Neural progenitor cell (in vitro differentiated cells): ENCODE measurements at regions not wholly inside any gene's neighbourhood (a gene's known extent, or its start where the extent isn't known, plus 50 kb on each side); places are given as distances from the start of the nearest gene placed in this dataset.

ENCODE experiments used
- DNase-seq: peaks from one replicate; pipeline ENCODE4 v3.0.0-alpha.2; 2016; ENCODE audit warnings: low spot score
- H2AFZ ChIP-seq: fragments of 200-600 bp; sonication (generic); replicated peaks from 2 replicates; pipeline ENCODE4 v1.6.1; 2016; ENCODE audit warnings: antibody characterized with exemption
- H3F3A ChIP-seq: fragments of 200-600 bp; sonication (generic); 2 replicates; pipeline ENCODE4 v1.6.1; 2016; ENCODE audit warnings: antibody characterized with exemption, low read depth
- H3K27ac ChIP-seq: fragments of 200-600 bp; sonication (generic); 2 replicates; pipeline ENCODE4 v1.5.1; 2016; ENCODE audit warnings: mild to moderate bottlenecking
- H3K27me3 ChIP-seq: fragments of 200-600 bp; sonication (generic); 2 replicates; pipeline ENCODE4 v1.6.1; 2016; ENCODE audit warnings: mild to moderate bottlenecking, moderate library complexity
- H3K36me3 ChIP-seq: fragments of 200-600 bp; sonication (generic); 2 replicates; pipeline ENCODE4 v1.5.1; 2016
- H3K4me1 ChIP-seq: fragments of 200-600 bp; sonication (generic); 2 replicates; pipeline ENCODE4 v1.6.1; 2016; ENCODE audit warnings: mixed run types
- H3K4me2 ChIP-seq: fragments of 200-600 bp; sonication (generic); 2 replicates; pipeline ENCODE4 v1.6.1; 2016
- H3K4me3 ChIP-seq: fragments of 200-600 bp; sonication (generic); 2 replicates; pipeline ENCODE4 v1.5.1; 2016
- H3K79me2 ChIP-seq: fragments of 200-600 bp; sonication (generic); 2 replicates; pipeline ENCODE4 v1.6.1; 2016; ENCODE audit warnings: low read depth
- H3K9ac ChIP-seq: fragments of 200-600 bp; sonication (generic); 2 replicates; pipeline ENCODE4 v1.6.1; 2016
- H3K9me3 ChIP-seq: fragments of 200-600 bp; sonication (generic); 2 replicates; pipeline ENCODE4 v1.5.1; 2016; ENCODE audit warnings: low read depth
- H4K20me1 ChIP-seq: fragments of 200-600 bp; sonication (generic); 2 replicates; pipeline ENCODE4 v1.6.1; 2016; ENCODE audit warnings: low read depth
- H3K27ac Mint-ChIP-seq: 3 replicates; pipeline ENCODE4 v1.8.0; 2021; ENCODE audit warnings: mixed read lengths
- H3K27me3 Mint-ChIP-seq: 2 replicates; pipeline ENCODE4 v1.8.0; 2022; ENCODE audit warnings: low read depth, mild to moderate bottlenecking, inconsistent platforms, moderate library complexity, mixed read lengths; ENCODE audit not compliant: insufficient read depth
- H3K36me3 Mint-ChIP-seq: 3 replicates; pipeline ENCODE4 v1.8.0; 2021; ENCODE audit warnings: mixed read lengths
- H3K4me1 Mint-ChIP-seq: 3 replicates; pipeline ENCODE4 v1.8.0; 2021; ENCODE audit warnings: mixed read lengths
- H3K4me3 Mint-ChIP-seq: 3 replicates; pipeline ENCODE4 v1.8.0; 2021; ENCODE audit warnings: mild to moderate bottlenecking, moderate library complexity, mixed read lengths
- H3K9me3 Mint-ChIP-seq: 3 replicates; pipeline ENCODE4 v1.8.0; 2020; ENCODE audit warnings: mixed read lengths
- EZH2 ChIP-seq: fragments of 200-600 bp; sonication (generic); IDR thresholded peaks from 2 replicates; pipeline ENCODE4 v1.6.1; 2017; ENCODE audit warnings: antibody characterized with exemption, mild to moderate bottlenecking, moderate library complexity
- EZH2phosphoT487 ChIP-seq: fragments of 200-600 bp; sonication (generic); IDR thresholded peaks from 2 replicates; pipeline ENCODE4 v1.6.1; 2017; ENCODE audit warnings: antibody characterized with exemption
- TF ChIP-seq, protein P1 (sequence below): fragments of 200-600 bp; sonication (generic); IDR thresholded peaks from 2 replicates; pipeline ENCODE4 v1.5.1; 2017; ENCODE audit warnings: antibody characterized with exemption, mild to moderate bottlenecking

DNA sequence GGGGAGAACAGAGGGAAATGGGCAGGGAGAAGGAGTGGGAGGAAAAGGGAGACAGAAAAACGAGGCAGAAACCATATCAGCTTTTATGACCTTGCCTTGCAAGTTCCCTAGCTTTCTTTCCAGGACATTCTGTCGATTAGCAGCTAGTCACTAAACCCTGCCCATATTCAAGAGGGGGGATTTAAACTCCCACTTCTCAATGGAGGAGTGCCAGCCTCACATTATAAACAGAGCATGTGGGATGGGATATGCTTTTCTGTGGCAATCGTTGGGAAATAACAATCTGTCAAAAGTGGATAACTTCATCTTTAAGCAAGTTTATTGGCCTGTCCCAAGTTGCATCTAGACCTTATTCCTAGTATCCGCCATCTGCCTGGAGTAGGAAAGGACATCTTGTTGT, 57.0 kb upstream of the TMEM170B start:
- Histone ChIP-seq H3K9me3 (no peaks in the 10 kb centered on the region), H3F3A (peaks cover 7% of the 10 kb centered on the region), H3K9ac (no peak overlapping the region), H4K20me1 (no peaks in the 10 kb centered on the region), H3K27ac (no peak overlapping the region), H3K79me2 (no peaks in the 10 kb centered on the region), H3K27me3 (no peaks in the 10 kb centered on the region), H3K4me2 (no peak overlapping the region), H2AFZ (no peak overlapping the region), H3K4me3 (no peak overlapping the region), H3K4me1 (peaks cover 12% of the 10 kb centered on the region), H3K36me3 (no peaks in the 10 kb centered on the region)
- DNase-seq = no peak
- peaks cover 2% of the 10 kb centered on the region for H3K27me3 Mint-ChIP-seq
- no peak overlapping the region for H3K4me3 Mint-ChIP-seq
- H3K27ac Mint-ChIP-seq = no peak overlapping the region
- H3K4me1 Mint-ChIP-seq = peaks cover 12% of the 10 kb centered on the region
- H3K9me3 Mint-ChIP-seq = no peaks in the 10 kb centered on the region
- TF ChIP-seq EZH2 = no peak
- no peak for TF ChIP-seq EZH2phosphoT487
- TF ChIP-seq, protein P1, sequence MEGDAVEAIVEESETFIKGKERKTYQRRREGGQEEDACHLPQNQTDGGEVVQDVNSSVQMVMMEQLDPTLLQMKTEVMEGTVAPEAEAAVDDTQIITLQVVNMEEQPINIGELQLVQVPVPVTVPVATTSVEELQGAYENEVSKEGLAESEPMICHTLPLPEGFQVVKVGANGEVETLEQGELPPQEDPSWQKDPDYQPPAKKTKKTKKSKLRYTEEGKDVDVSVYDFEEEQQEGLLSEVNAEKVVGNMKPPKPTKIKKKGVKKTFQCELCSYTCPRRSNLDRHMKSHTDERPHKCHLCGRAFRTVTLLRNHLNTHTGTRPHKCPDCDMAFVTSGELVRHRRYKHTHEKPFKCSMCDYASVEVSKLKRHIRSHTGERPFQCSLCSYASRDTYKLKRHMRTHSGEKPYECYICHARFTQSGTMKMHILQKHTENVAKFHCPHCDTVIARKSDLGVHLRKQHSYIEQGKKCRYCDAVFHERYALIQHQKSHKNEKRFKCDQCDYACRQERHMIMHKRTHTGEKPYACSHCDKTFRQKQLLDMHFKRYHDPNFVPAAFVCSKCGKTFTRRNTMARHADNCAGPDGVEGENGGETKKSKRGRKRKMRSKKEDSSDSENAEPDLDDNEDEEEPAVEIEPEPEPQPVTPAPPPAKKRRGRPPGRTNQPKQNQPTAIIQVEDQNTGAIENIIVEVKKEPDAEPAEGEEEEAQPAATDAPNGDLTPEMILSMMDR = no peak
- H3K36me3 Mint-ChIP-seq = no peaks in the 10 kb centered on the region

GRCh38 chr6:11479296-11479695, 58.3 kb upstream of the TMEM170B start:
- no peak for DNase-seq
- Mint-ChIP-seq H3K4me1 (peaks cover 4% of the 10 kb centered on the region), H3K4me3 (no peak overlapping the region), H3K27ac (no peak overlapping the region), H3K27me3 (no peaks in the 10 kb centered on the region), H3K9me3 (no peaks in the 10 kb centered on the region), H3K36me3 (no peaks in the 10 kb centered on the region)
- no peak overlapping the region for H2AFZ ChIP-seq
- no peaks in the 10 kb centered on the region for H3K79me2 ChIP-seq
- H3K4me3 ChIP-seq = no peak overlapping the region
- H3K27ac ChIP-seq = no peak overlapping the region
- H3K27me3 ChIP-seq = no peaks in the 10 kb centered on the region
- H3K9ac ChIP-seq = no peak overlapping the region
- no peaks in the 10 kb centered on the region for H3K9me3 ChIP-seq
- no peaks in the 10 kb centered on the region for H3F3A ChIP-seq
- TF ChIP-seq EZH2 = no peak
- no peaks in the 10 kb centered on the region for H4K20me1 ChIP-seq
- no peaks in the 10 kb centered on the region for H3K4me1 ChIP-seq
- no peak overlapping the region for H3K4me2 ChIP-seq
- H3K36me3 ChIP-seq = no peaks in the 10 kb centered on the region

- Histone ChIP-seq H3K36me3 (no peaks in the 10 kb centered on the region), H3F3A (no peaks in the 10 kb centered on the region), H3K4me1 (no peaks in the 10 kb centered on the region), H3K27ac (no peak overlapping the region), H3K9me3 (no peaks in the 10 kb centered on the region), H3K27me3 (no peaks in the 10 kb centered on the region), H3K4me2 (no peak overlapping the region), H2AFZ (no peak overlapping the region), H3K9ac (no peak overlapping the region), H3K4me3 (no peak overlapping the region), H4K20me1 (no peaks in the 10 kb centered on the region), H3K79me2 (no peaks in the 10 kb centered on the region)
- TF ChIP-seq EZH2phosphoT487 = no peak
- TF ChIP-seq EZH2 = no peak
- TF ChIP-seq, protein P1 = no peak
- Mint-ChIP-seq H3K9me3 (no peaks in the 10 kb centered on the region), H3K4me3 (no peak overlapping the region), H3K4me1 (peaks cover 6% of the 10 kb centered on the region), H3K36me3 (no peaks in the 10 kb centered on the region), H3K27ac (no peak overlapping the region), H3K27me3 (no peaks in the 10 kb centered on the region)
- DNase-seq = no peak
Observed at GRCh38 chr6:11478586-11478985, 59.0 kb upstream of the TMEM170B start.

DNA sequence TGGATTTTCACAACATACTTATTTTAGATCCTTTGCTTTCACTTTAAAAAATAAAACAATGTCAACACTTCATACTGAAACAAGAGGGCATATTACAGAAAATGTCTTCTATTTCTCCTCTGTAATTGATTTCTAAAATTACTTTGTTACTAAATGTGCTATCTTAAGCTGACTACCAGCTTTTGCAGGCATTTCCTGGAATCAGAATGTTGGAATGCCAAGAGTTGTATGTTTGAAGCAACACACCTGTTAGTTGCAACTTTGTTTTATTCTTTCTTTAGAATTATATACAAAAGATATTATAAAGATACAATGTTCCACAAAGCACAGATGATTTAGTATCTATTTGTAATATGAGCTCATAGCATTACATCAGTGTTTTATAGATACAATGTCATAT, 62.5 kb upstream of the TMEM170B start:
- Histone ChIP-seq H4K20me1 (no peaks in the 10 kb centered on the region), H3F3A (no peaks in the 10 kb centered on the region), H3K27ac (no peak overlapping the region), H3K36me3 (no peaks in the 10 kb centered on the region), H3K4me2 (no peak overlapping the region), H3K9ac (no peak overlapping the region), H3K27me3 (no peaks in the 10 kb centered on the region), H3K9me3 (no peaks in the 10 kb centered on the region), H2AFZ (no peak overlapping the region), H3K4me3 (no peak overlapping the region), H3K79me2 (no peaks in the 10 kb centered on the region), H3K4me1 (no peaks in the 10 kb centered on the region)
- H3K9me3 Mint-ChIP-seq = no peaks in the 10 kb centered on the region
- H3K27me3 Mint-ChIP-seq = peaks cover 2% of the 10 kb centered on the region
- no peaks in the 10 kb centered on the region for H3K36me3 Mint-ChIP-seq
- H3K4me3 Mint-ChIP-seq = no peak overlapping the region
- DNase-seq = no peak
- peaks cover 6% of the 10 kb centered on the region for H3K4me1 Mint-ChIP-seq
- TF ChIP-seq EZH2 (no peak), EZH2phosphoT487 (no peak)
- TF ChIP-seq, protein P1 = no peak
- H3K27ac Mint-ChIP-seq = no peak overlapping the region
